Endothelial cell of umbilical vein (primary cell): ENCODE measurements at regions not wholly inside any gene's neighbourhood (a gene's known extent, or its start where the extent isn't known, plus 50 kb on each side); places are given as distances from the start of the nearest gene placed in this dataset.
A peak's percentile ranks its signal among the peaks of the same experiment; 100 is the strongest.

ENCODE experiments used
- BruUV-seq: library from RNA; stranded (reverse); fragments of 400-500 nt; replicated peaks from 2 replicates; lab custom pipeline; 2021; lab: Mats Ljungman, UMichigan
- CTCF ChIA-PET: fragments of 300-600, 350-600 bp; sonication (Branson Sonifier 250); formaldehyde crosslinking; loops from one replicate; lab custom pipeline; 2021; ENCODE audit warnings: antibody characterized with exemption, inconsistent platforms; lab: Charles Lee
- POLR2A ChIA-PET: fragments of 300-600, 350-600 bp; sonication (Branson Sonifier 250); formaldehyde crosslinking; loops from one replicate; lab custom pipeline; 2021; ENCODE audit warnings: antibody characterized with exemption, inconsistent platforms; lab: Charles Lee
- DNase-seq: peaks from one replicate; pipeline ENCODE4 v3.0.0-alpha.2; 2011; ENCODE audit warnings: low read depth, low spot score
- FAIRE-seq: peaks from 2 replicates; lab custom pipeline; 2011; peaks lifted over from hg19 to GRCh38; lab: Jason Lieb, UNC
- H2AFZ ChIP-seq: 2 replicates; pipeline ENCODE4 v1.6.0; 2012; ENCODE audit warnings: low read depth, low read length, control low read depth, inconsistent platforms
- H3K27ac ChIP-seq: 2 replicates; pipeline ENCODE4 v1.5.1; 2011; ENCODE audit warnings: low read depth, mild to moderate bottlenecking, control low read depth, low read length, moderate library complexity; ENCODE audit not compliant: insufficient read depth
- H3K27me3 ChIP-seq, 2 experiments: 2 replicates each; pipeline versions ENCODE4 v1.6.0 to v1.6.1; 2011; ENCODE audit warnings: low read length in 2 of 2, mixed read lengths in 1 of 2; ENCODE audit not compliant: control insufficient read depth in 2 of 2, insufficient read depth in 2 of 2
- H3K36me3 ChIP-seq, 2 experiments: 2 replicates in 1 of 2; 3 replicates in 1 of 2; pipeline ENCODE4 v1.5.1; 2011; ENCODE audit warnings: low read length in 2 of 2, mild to moderate bottlenecking in 1 of 2, moderate library complexity in 1 of 2; ENCODE audit not compliant: control insufficient read depth in 2 of 2, insufficient read depth in 2 of 2; ENCODE audit errors: extremely low read depth in 1 of 2
- H3K4me1 ChIP-seq: 3 replicates; pipeline ENCODE4 v1.5.1; 2011; ENCODE audit warnings: mild to moderate bottlenecking, low read length; ENCODE audit not compliant: control insufficient read depth, insufficient read depth; ENCODE audit errors: extremely low read depth
- H3K4me2 ChIP-seq: 2 replicates; pipeline ENCODE4 v1.6.1; 2011; ENCODE audit warnings: low read length, control low read depth, mixed read lengths; ENCODE audit not compliant: insufficient read depth
- H3K4me3 ChIP-seq, 3 experiments: fragments of 200-600 bp in 1 of 3; sonication (generic), shearing (Covaris generic) in 1 of 3; replicated peaks in 1 of 3; 2 replicates each; pipeline ENCODE4 v1.5.1; 2011 to 2016; ENCODE audit warnings: control low read depth in 3 of 3, low read length in 3 of 3, mild to moderate bottlenecking in 2 of 3, inconsistent platforms in 1 of 3, low read depth in 1 of 3, moderate library complexity in 1 of 3; ENCODE audit not compliant: insufficient read depth in 1 of 3
- H3K79me2 ChIP-seq: 2 replicates; pipeline ENCODE4 v1.6.0; 2012; ENCODE audit warnings: low read length, inconsistent platforms; ENCODE audit not compliant: control insufficient read depth, insufficient read depth
- H3K9ac ChIP-seq: replicated peaks from 2 replicates; pipeline ENCODE3; 2011; ENCODE audit warnings: low read length, control low read depth; ENCODE audit not compliant: insufficient read depth; ENCODE audit errors: extremely low read depth
- H3K9me1 ChIP-seq: replicated peaks from 3 replicates; pipeline ENCODE4 v1.6.0; 2011; ENCODE audit warnings: mild to moderate bottlenecking, low read length; ENCODE audit not compliant: control insufficient read depth, insufficient read depth; ENCODE audit errors: extremely low read depth
- H3K9me3 ChIP-seq: replicated peaks from 2 replicates; pipeline ENCODE4 v1.5.1; 2012; ENCODE audit warnings: low read length, inconsistent platforms; ENCODE audit not compliant: control insufficient read depth, insufficient read depth
- H4K20me1 ChIP-seq: replicated peaks from 2 replicates; pipeline ENCODE3; 2011; ENCODE audit warnings: mild to moderate bottlenecking, low read length; ENCODE audit not compliant: control insufficient read depth, insufficient read depth; ENCODE audit errors: extremely low read depth
- EZH2 ChIP-seq: IDR thresholded peaks from 2 replicates; pipeline ENCODE4 v1.6.1; 2012; ENCODE audit warnings: borderline replicate concordance, low read depth, mild to moderate bottlenecking, moderate library complexity, low read length, inconsistent platforms; ENCODE audit not compliant: severe bottlenecking
- FOS ChIP-seq: IDR thresholded peaks from 2 replicates; pipeline ENCODE4 v1.6.1; 2011; ENCODE audit warnings: mild to moderate bottlenecking, low read length, moderate library complexity, borderline replicate concordance; ENCODE audit not compliant: insufficient read depth
- GATA2 ChIP-seq: IDR thresholded peaks from 2 replicates; pipeline ENCODE4 v1.7.0; 2011; ENCODE audit warnings: low read depth, mild to moderate bottlenecking, moderate library complexity, mixed read lengths, low read length; ENCODE audit not compliant: insufficient read length, insufficient read depth
- JUN ChIP-seq: IDR thresholded peaks from 2 replicates; pipeline ENCODE4 v1.6.1; 2011; ENCODE audit warnings: borderline replicate concordance, low read depth; ENCODE audit not compliant: insufficient read length, insufficient read depth
- MYC ChIP-seq: IDR thresholded peaks from one replicate; pipeline ENCODE4 v1.6.1; 2011; ENCODE audit warnings: mild to moderate bottlenecking, low read depth, low read length
- POLR2A ChIP-seq: IDR thresholded peaks from 2 replicates; pipeline ENCODE4 v1.6.1; 2012; ENCODE audit warnings: low read depth, mild to moderate bottlenecking, control low read depth, low read length
- POLR2AphosphoS5 ChIP-seq: IDR thresholded peaks from 2 replicates; pipeline ENCODE4 v1.6.1; 2012; ENCODE audit warnings: low read depth, mild to moderate bottlenecking, control low read depth, low read length, moderate library complexity; ENCODE audit not compliant: insufficient read depth
- dilution Hi-C: fragments of 300-500 bp; cut with MboI; formaldehyde crosslinking; loops from one replicate; pipeline ENCODE4 v1.15.0; 2019; ENCODE audit warnings: low sequenced_read_pairs; ENCODE audit not compliant: extremely low pct_ligation_motif_present
- intact Hi-C: fragments of 100-400 bp; cut with micrococcal nuclease; formaldehyde crosslinking; loops from one replicate; pipeline ENCODE4 v1.10.0; 2022
- TF ChIP-seq, protein P1 (sequence below), 2 donors: IDR thresholded peaks; 1 replicate in 1 of 2; 2 replicates in 1 of 2; pipeline ENCODE4 v1.5.1; 2011; ENCODE audit warnings: low read length in 2 of 2, mild to moderate bottlenecking in 2 of 2, moderate library complexity in 2 of 2, control low read depth in 1 of 2, inconsistent platforms in 1 of 2, low read depth in 1 of 2; ENCODE audit not compliant: insufficient read depth in 1 of 2; ENCODE audit errors: extremely low read depth in 1 of 2
- TF ChIP-seq, protein P2 (sequence below): IDR thresholded peaks from 2 replicates; pipeline ENCODE4 v1.6.1; 2011; ENCODE audit not compliant: insufficient read depth, insufficient read length

DNA sequence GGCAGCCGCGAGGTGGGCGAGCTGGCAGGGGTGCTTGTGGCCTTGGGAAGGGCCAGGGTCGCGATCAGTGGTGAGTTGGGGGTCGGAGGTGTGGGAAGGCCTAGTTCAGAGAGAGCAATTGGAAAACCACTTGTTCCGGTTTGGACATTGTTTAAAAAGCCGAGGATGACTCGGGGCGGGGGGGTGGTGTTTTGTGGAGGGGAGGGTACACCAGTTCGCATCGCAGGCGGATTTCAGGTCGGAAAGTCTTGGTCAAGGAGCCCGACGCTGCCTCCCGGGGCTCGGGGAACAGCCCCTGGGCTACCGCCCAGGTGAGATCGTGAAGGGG is 66.4 kb downstream of the KPNA2 start:
- Histone ChIP-seq H3K27ac (peak overlapping the region; percentile 27), H3K27me3 (no peaks in the 10 kb centered on the region), H3K4me1 (no peaks in the 10 kb centered on the region), H3K36me3 (no peaks in the 10 kb centered on the region), H3K4me2 (peak overlapping the region; percentile 61), H3K9ac (peak overlapping the region; percentile 77), H2AFZ (peak overlapping the region; percentile 91), H3K4me3 (peak overlapping the region; percentile 48 to 88 (median 54)), H4K20me1 (no peaks in the 10 kb centered on the region), H3K9me1 (no peaks in the 10 kb centered on the region), H3K79me2 (peaks cover 4% of the 10 kb centered on the region), H3K9me3 (no peaks in the 10 kb centered on the region)
- POLR2A ChIA-PET: interaction anchor here (0.6 kb wide), 1 partner anchor 10 kb away, joined by 3 read pairs; no protein-coding TSS in a partner anchor
- DNase-seq (no peak), FAIRE-seq (no peak)
- no TSS peak for BruUV-seq
- CTCF ChIA-PET: interaction anchor here (0.5 kb wide), 1 partner anchor 93 kb away, joined by 3 read pairs; no protein-coding TSS in a partner anchor
- dilution Hi-C loops: no loop called here
- TF ChIP-seq GATA2: no peak
- no peak for TF ChIP-seq POLR2A
- no peak for TF ChIP-seq JUN
- TF ChIP-seq EZH2: no peak
- TF ChIP-seq, protein P1, sequence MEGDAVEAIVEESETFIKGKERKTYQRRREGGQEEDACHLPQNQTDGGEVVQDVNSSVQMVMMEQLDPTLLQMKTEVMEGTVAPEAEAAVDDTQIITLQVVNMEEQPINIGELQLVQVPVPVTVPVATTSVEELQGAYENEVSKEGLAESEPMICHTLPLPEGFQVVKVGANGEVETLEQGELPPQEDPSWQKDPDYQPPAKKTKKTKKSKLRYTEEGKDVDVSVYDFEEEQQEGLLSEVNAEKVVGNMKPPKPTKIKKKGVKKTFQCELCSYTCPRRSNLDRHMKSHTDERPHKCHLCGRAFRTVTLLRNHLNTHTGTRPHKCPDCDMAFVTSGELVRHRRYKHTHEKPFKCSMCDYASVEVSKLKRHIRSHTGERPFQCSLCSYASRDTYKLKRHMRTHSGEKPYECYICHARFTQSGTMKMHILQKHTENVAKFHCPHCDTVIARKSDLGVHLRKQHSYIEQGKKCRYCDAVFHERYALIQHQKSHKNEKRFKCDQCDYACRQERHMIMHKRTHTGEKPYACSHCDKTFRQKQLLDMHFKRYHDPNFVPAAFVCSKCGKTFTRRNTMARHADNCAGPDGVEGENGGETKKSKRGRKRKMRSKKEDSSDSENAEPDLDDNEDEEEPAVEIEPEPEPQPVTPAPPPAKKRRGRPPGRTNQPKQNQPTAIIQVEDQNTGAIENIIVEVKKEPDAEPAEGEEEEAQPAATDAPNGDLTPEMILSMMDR (IDR thresholded peaks at IDR 0.05; ENCODE audit: extremely low read depth in 1 of 2, insufficient read depth in 1 of 2, low read depth in 1 of 2, low read length in 2 of 2): no peak
- no peak for TF ChIP-seq POLR2AphosphoS5
- no peak for TF ChIP-seq FOS
- TF ChIP-seq, protein P2, sequence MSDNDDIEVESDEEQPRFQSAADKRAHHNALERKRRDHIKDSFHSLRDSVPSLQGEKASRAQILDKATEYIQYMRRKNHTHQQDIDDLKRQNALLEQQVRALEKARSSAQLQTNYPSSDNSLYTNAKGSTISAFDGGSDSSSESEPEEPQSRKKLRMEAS: no peak
- TF ChIP-seq MYC: no peak
- intact Hi-C loops: loop anchor here (1.0 to 5.0 kb wide), 5 partner anchors 32 to 355 kb away; partner anchors contain the start of genes KPNA2 and WIPI1
